GM23338 (cell line): ENCODE measurements at regions not wholly inside any gene's neighbourhood (a gene's known extent, or its start where the extent isn't known, plus 50 kb on each side); places are given as distances from the start of the nearest gene placed in this dataset.

Experiments
- ATAC-seq: fragments of 200-7000 bp; cut with Tn5 transposase; 3 replicates; pipeline ENCODE4 v1.9.1; 2020
- DNase-seq: peaks from one replicate; pipeline ENCODE4 v3.0.0-alpha.2; 2015; ENCODE audit warnings: low spot score
- H2AFZ ChIP-seq: fragments of 200-600 bp; sonication (generic); 2 replicates; pipeline ENCODE4 v1.8.0; 2016; ENCODE audit warnings: antibody characterized with exemption, mild to moderate bottlenecking, moderate library complexity
- H3F3A ChIP-seq: fragments of 200-600 bp; sonication (generic); replicated peaks from 2 replicates; pipeline ENCODE4 v1.8.0; 2017; ENCODE audit warnings: antibody characterized with exemption, mixed run types, low read depth
- H3K27ac ChIP-seq: fragments of 200-600 bp; sonication (generic); 2 replicates; pipeline ENCODE4 v1.6.1; 2016; ENCODE audit warnings: low read depth
- H3K27me3 ChIP-seq: fragments of 200-600 bp; sonication (generic); 2 replicates; pipeline ENCODE4 v1.8.0; 2016; ENCODE audit warnings: mild to moderate bottlenecking, mixed run types, moderate library complexity; ENCODE audit not compliant: insufficient read depth
- H3K36me3 ChIP-seq: fragments of 200-600 bp; sonication (generic); 2 replicates; pipeline ENCODE4 v1.8.0; 2016; ENCODE audit warnings: mild to moderate bottlenecking; ENCODE audit not compliant: insufficient read depth
- H3K4me1 ChIP-seq: fragments of 200-600 bp; sonication (generic); 2 replicates; pipeline ENCODE4 v1.8.0; 2016; ENCODE audit warnings: mild to moderate bottlenecking, moderate library complexity; ENCODE audit not compliant: insufficient read depth
- H3K4me2 ChIP-seq: fragments of 200-600 bp; sonication (generic); 2 replicates; pipeline ENCODE4 v1.7.1; 2017; ENCODE audit warnings: mixed run types
- H3K4me3 ChIP-seq: fragments of 200-600 bp; sonication (generic); 2 replicates; pipeline ENCODE4 v1.6.1; 2016; ENCODE audit warnings: mixed run types
- H3K79me2 ChIP-seq: fragments of 200-600 bp; sonication (generic); replicated peaks from 2 replicates; pipeline ENCODE4 v1.8.0; 2017; ENCODE audit warnings: mild to moderate bottlenecking; ENCODE audit not compliant: insufficient read depth
- H3K9me2 ChIP-seq: fragments of 200-600 bp; sonication (generic); 2 replicates; pipeline ENCODE4 v1.8.0; 2017; ENCODE audit not compliant: insufficient read depth
- H4K20me1 ChIP-seq: fragments of 200-600 bp; sonication (generic); replicated peaks from 2 replicates; pipeline ENCODE4 v1.8.0; 2017; ENCODE audit warnings: mild to moderate bottlenecking; ENCODE audit not compliant: insufficient read depth
- H3K27ac Mint-ChIP-seq: 2 replicates; pipeline ENCODE4 v1.8.0; 2020; ENCODE audit warnings: inconsistent platforms, mild to moderate bottlenecking, moderate library complexity, mixed read lengths
- H3K27me3 Mint-ChIP-seq: 3 replicates; pipeline ENCODE4 v1.8.0; 2022; ENCODE audit warnings: low read depth, mild to moderate bottlenecking, moderate library complexity, mixed read lengths, inconsistent platforms; ENCODE audit not compliant: insufficient read depth, poor library complexity
- H3K36me3 Mint-ChIP-seq: 3 replicates; pipeline ENCODE4 v1.8.0; 2021; ENCODE audit warnings: low read depth, mild to moderate bottlenecking, inconsistent platforms, moderate library complexity, mixed read lengths
- H3K4me1 Mint-ChIP-seq: 3 replicates; pipeline ENCODE4 v1.8.0; 2020; ENCODE audit warnings: mild to moderate bottlenecking, inconsistent platforms, mixed read lengths
- H3K4me3 Mint-ChIP-seq: 3 replicates; pipeline ENCODE4 v1.8.0; 2021; ENCODE audit warnings: moderate library complexity, mild to moderate bottlenecking, inconsistent platforms, mixed read lengths
- H3K9me3 Mint-ChIP-seq: 3 replicates; pipeline ENCODE4 v1.8.0; 2020; ENCODE audit warnings: moderate library complexity, mild to moderate bottlenecking, inconsistent platforms, mixed read lengths
- CREB1 ChIP-seq: fragments of 250-450 bp; sonication (Bioruptor Pico); IDR thresholded peaks from 2 replicates; pipeline ENCODE4 v1.5.0; 2020; ENCODE audit warnings: low read depth, mild to moderate bottlenecking, moderate library complexity
- ETS1 ChIP-seq: IDR thresholded peaks from 2 replicates; pipeline ENCODE4 v1.6.1; 2016; ENCODE audit warnings: antibody characterized with exemption
- EZH2phosphoT487 ChIP-seq: fragments of 200-600 bp; sonication (generic); IDR thresholded peaks from one replicate; pipeline ENCODE4 v1.8.1; 2018; ENCODE audit warnings: antibody characterized with exemption; ENCODE audit not compliant: unreplicated experiment
- JUNB ChIP-seq: IDR thresholded peaks from one replicate; pipeline ENCODE4 v1.6.1; 2016; ENCODE audit warnings: antibody characterized with exemption; ENCODE audit not compliant: unreplicated experiment
- NANOG ChIP-seq: IDR thresholded peaks from 2 replicates; pipeline ENCODE4 v1.6.1; 2016; ENCODE audit warnings: antibody characterized with exemption, borderline replicate concordance
- POLR2AphosphoS5 ChIP-seq: IDR thresholded peaks from 2 replicates; pipeline ENCODE4 v1.6.1; 2016; ENCODE audit warnings: antibody characterized with exemption, low read depth
- REST ChIP-seq: IDR thresholded peaks from one replicate; pipeline ENCODE4 v1.6.1; 2018; ENCODE audit warnings: antibody characterized with exemption; ENCODE audit not compliant: unreplicated experiment
- STAT1 ChIP-seq: IDR thresholded peaks from one replicate; pipeline ENCODE4 v1.6.1; 2016; ENCODE audit warnings: antibody characterized with exemption; ENCODE audit not compliant: unreplicated experiment
- ZNF114 ChIP-seq: fragments of 250-450 bp; sonication (Bioruptor Pico); IDR thresholded peaks from 2 replicates; pipeline ENCODE4 v1.5.0; 2020; ENCODE audit warnings: mild to moderate bottlenecking, moderate library complexity
- TF ChIP-seq, protein P1 (sequence below), 2 experiments: fragments of 200-600 bp in 1 of 2; sonication (generic) in 1 of 2; conservative IDR thresholded peaks; 2 replicates each; pipeline versions ENCODE4 v1.5.1 to v1.6.1; 2016 to 2017; ENCODE audit warnings: antibody characterized with exemption in 2 of 2, low read depth in 2 of 2, mild to moderate bottlenecking in 2 of 2, moderate library complexity in 1 of 2

GRCh38 chrX:44080083-44080482 is 106.9 kb upstream of the NDP start (continued):
- TF ChIP-seq REST (no peak), ZNF114 (CRISPR knock-in tag) (no peak), ETS1 (no peak), POLR2AphosphoS5 (no peak), JUNB (no peak), NANOG (no peak), CREB1 (CRISPR knock-in tag) (no peak), STAT1 (no peak), EZH2phosphoT487 (no peak)
- TF ChIP-seq, protein P1, sequence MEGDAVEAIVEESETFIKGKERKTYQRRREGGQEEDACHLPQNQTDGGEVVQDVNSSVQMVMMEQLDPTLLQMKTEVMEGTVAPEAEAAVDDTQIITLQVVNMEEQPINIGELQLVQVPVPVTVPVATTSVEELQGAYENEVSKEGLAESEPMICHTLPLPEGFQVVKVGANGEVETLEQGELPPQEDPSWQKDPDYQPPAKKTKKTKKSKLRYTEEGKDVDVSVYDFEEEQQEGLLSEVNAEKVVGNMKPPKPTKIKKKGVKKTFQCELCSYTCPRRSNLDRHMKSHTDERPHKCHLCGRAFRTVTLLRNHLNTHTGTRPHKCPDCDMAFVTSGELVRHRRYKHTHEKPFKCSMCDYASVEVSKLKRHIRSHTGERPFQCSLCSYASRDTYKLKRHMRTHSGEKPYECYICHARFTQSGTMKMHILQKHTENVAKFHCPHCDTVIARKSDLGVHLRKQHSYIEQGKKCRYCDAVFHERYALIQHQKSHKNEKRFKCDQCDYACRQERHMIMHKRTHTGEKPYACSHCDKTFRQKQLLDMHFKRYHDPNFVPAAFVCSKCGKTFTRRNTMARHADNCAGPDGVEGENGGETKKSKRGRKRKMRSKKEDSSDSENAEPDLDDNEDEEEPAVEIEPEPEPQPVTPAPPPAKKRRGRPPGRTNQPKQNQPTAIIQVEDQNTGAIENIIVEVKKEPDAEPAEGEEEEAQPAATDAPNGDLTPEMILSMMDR (conservative IDR thresholded peaks at IDR 0.05; ENCODE audit: low read depth in 2 of 2): no peak

GRCh38 chrX:44072631-44073030 is 99.4 kb upstream of the NDP start:
- H3K27me3 ChIP-seq: no peaks in the 10 kb centered on the region
- no peak overlapping the region for H3K4me2 ChIP-seq
- ATAC-seq (no peak), DNase-seq (no peak)
- no peaks in the 10 kb centered on the region for H3K79me2 ChIP-seq
- TF ChIP-seq, protein P1 (conservative IDR thresholded peaks at IDR 0.05; ENCODE audit: low read depth in 2 of 2): no peak
- H3K27ac ChIP-seq: no peak overlapping the region
- H3K9me3 Mint-ChIP-seq: no peaks in the 10 kb centered on the region; the same call in 2 of the 3 replicates
- no peaks in the 10 kb centered on the region for H3K4me1 Mint-ChIP-seq
- H4K20me1 ChIP-seq: no peaks in the 10 kb centered on the region
- peaks cover 2% of the 10 kb centered on the region for H3K27me3 Mint-ChIP-seq
- no peaks in the 10 kb centered on the region for H3K4me1 ChIP-seq
- H3K36me3 ChIP-seq: no peaks in the 10 kb centered on the region
- H3F3A ChIP-seq: no peaks in the 10 kb centered on the region
- H3K4me3 Mint-ChIP-seq: no peak overlapping the region
- no peak overlapping the region for H2AFZ ChIP-seq
- H3K36me3 Mint-ChIP-seq: no peaks in the 10 kb centered on the region
- 0 out of 2 replicates have a peak, but pooled peaks cover 3% of the 10 kb centered on the region for H3K9me2 ChIP-seq
- no peak overlapping the region for H3K4me3 ChIP-seq
- H3K27ac Mint-ChIP-seq: no peak overlapping the region
